AG04450 (cell line): ENCODE measurements at regions not wholly inside any gene's neighbourhood (a gene's known extent, or its start where the extent isn't known, plus 50 kb on each side); places are given as distances from the start of the nearest gene placed in this dataset.

Experiments used
- CTCF ChIA-PET: fragments of 300-600, 350-600 bp; formaldehyde crosslinking; extraction: SDS; loops from one replicate; lab custom pipeline; 2022; ENCODE audit warnings: antibody characterized with exemption, inconsistent platforms; lab: Charles Lee
- POLR2A ChIA-PET: fragments of 350-600 bp; formaldehyde crosslinking; extraction: SDS; loops from one replicate; lab custom pipeline; 2021; ENCODE audit warnings: antibody characterized with exemption, inconsistent platforms; lab: Yijun Ruan, JAX
- DNase-seq: peaks from one replicate; pipeline ENCODE4 v3.0.0-alpha.2; 2011; ENCODE audit warnings: low read depth, low spot score
- H3K27ac ChIP-seq: one replicate; pipeline ENCODE4 v1.5.1; 2012; ENCODE audit warnings: low read depth, low read length, control low read depth
- H3K27me3 ChIP-seq: one replicate; pipeline ENCODE4 v1.6.0; 2012; ENCODE audit warnings: low read length; ENCODE audit not compliant: control insufficient read depth, insufficient read depth
- H3K4me3 ChIP-seq: 2 replicates; pipeline ENCODE4 v1.5.1; 2011; ENCODE audit warnings: mild to moderate bottlenecking, low read depth, low read length, control low read depth
- H3K9me3 ChIP-seq: 2 replicates; pipeline ENCODE4 v1.5.1; 2012; ENCODE audit warnings: low read length; ENCODE audit not compliant: control insufficient read depth, insufficient read depth
- CTCF ChIP-seq: IDR thresholded peaks from 2 replicates; pipeline ENCODE4 v1.5.1; 2011; ENCODE audit warnings: low read depth, low read length, control low read depth, inconsistent platforms

GRCh38 chr1:215502081-215502480, 65.0 kb upstream of the KCTD3 start:
- no peak for TF ChIP-seq CTCF
- H3K9me3 ChIP-seq = no peaks in the 10 kb centered on the region
- CTCF ChIA-PET = no interaction called here
- DNase-seq = no peak
- no peak overlapping the region for H3K27ac ChIP-seq
- no peak overlapping the region for H3K4me3 ChIP-seq
- no peaks in the 10 kb centered on the region for H3K27me3 ChIP-seq
- POLR2A ChIA-PET = no interaction called here

GRCh38 chr1:215507119-215507518, 60.0 kb upstream of the KCTD3 start:
- no peak for DNase-seq
- Histone ChIP-seq H3K27me3 (no peaks in the 10 kb centered on the region), H3K4me3 (no peak overlapping the region), H3K9me3 (no peaks in the 10 kb centered on the region), H3K27ac (no peak overlapping the region)
- TF ChIP-seq CTCF = no peak
- ChIA-PET POLR2A (no interaction called here), CTCF (no interaction called here)

- H3K9me3 ChIP-seq = no peaks in the 10 kb centered on the region
- no peak for TF ChIP-seq CTCF
- H3K27me3 ChIP-seq = no peaks in the 10 kb centered on the region
- ChIA-PET POLR2A (no interaction called here), CTCF (no interaction called here)
- H3K4me3 ChIP-seq = no peak overlapping the region
- H3K27ac ChIP-seq = no peak overlapping the region
- DNase-seq = no peak
These were observed 58.8 kb upstream of the KCTD3 start for GRCh38 chr1:215508311-215508710.
